Gastroesophageal sphincter (tissue), 4 donors: ENCODE measurements at regions not wholly inside any gene's neighbourhood (a gene's known extent, or its start where the extent isn't known, plus 50 kb on each side); places are given as distances from the start of the nearest gene placed in this dataset.
"Not testable (repeated sequence)": the region's sequence is repeated elsewhere in the genome, so short reads cannot be mapped to it uniquely, and the experiment has no call there.

Experiments used
- ATAC-seq: fragments of 150-250 bp; one replicate; pipeline ENCODE4 v1.9.1; 2016; ENCODE audit warnings: mild to moderate bottlenecking, moderate library complexity
- H3K27ac ChIP-seq, 4 donors: fragments of 200-600 bp; sonication (generic) in 3 of 4; 1 replicate in 3 of 4; 2 replicates in 1 of 4; pipeline ENCODE4 v1.5.1; 2016 to 2019
- H3K27me3 ChIP-seq: fragments of 200-600 bp; sonication (generic); one replicate; pipeline ENCODE4 v1.5.1; 2019
- H3K36me3 ChIP-seq, 2 donors: fragments of 200-600 bp; sonication (generic); one replicate each; pipeline ENCODE4 v1.5.1; 2019; ENCODE audit warnings: control low read depth in 1 of 2
- H3K4me1 ChIP-seq, 3 donors: fragments of 200-600 bp; sonication (generic); 1 replicate in 2 of 3; 2 replicates in 1 of 3; pipeline ENCODE4 v1.5.1; 2016 to 2019; ENCODE audit warnings: control low read depth in 2 of 3
- H3K4me3 ChIP-seq, 2 donors: fragments of 200-600 bp; sonication (generic); one replicate each; pipeline ENCODE4 v1.5.1; 2019; ENCODE audit warnings: mild to moderate bottlenecking in 1 of 2, moderate library complexity in 1 of 2
- H3K9me3 ChIP-seq, 3 donors: fragments of 200-600 bp; sonication (generic); one replicate each; pipeline ENCODE4 v1.5.1; 2017 to 2019; ENCODE audit warnings: control low read depth in 2 of 3
- EP300 ChIP-seq: sonication (generic); formaldehyde crosslinking; IDR thresholded peaks from one replicate; pipeline ENCODE4 v1.6.1; 2017; ENCODE audit warnings: antibody characterized with exemption, mild to moderate bottlenecking
- POLR2A ChIP-seq, 2 donors: fragments of 450-650 bp; IDR thresholded peaks; one replicate each; pipeline ENCODE4 v1.6.1; 2017; ENCODE audit warnings: antibody characterized with exemption in 2 of 2, mild to moderate bottlenecking in 2 of 2, moderate library complexity in 1 of 2
- POLR2AphosphoS5 ChIP-seq: sonication (generic); formaldehyde crosslinking; IDR thresholded peaks from one replicate; pipeline ENCODE4 v1.6.1; 2017; ENCODE audit warnings: antibody characterized with exemption
- WGBS, 2 donors: methylation state at CpG; one replicate each; pipeline ENCODE4 v1.1.5; 2018; ENCODE audit warnings: low coverage in 1 of 2; 5-methylcytosine and 5-hydroxymethylcytosine counted together
- TF ChIP-seq, protein P1 (sequence below), 4 experiments: fragments of 200-600 bp in 2 of 4; fragments of 450-650 bp in 2 of 4; sonication (generic) in 1 of 4; IDR thresholded peaks; one replicate each; pipeline ENCODE4 v1.5.1; 2017 to 2019; ENCODE audit warnings: antibody characterized with exemption in 4 of 4, mild to moderate bottlenecking in 2 of 4, moderate library complexity in 2 of 4

DNA sequence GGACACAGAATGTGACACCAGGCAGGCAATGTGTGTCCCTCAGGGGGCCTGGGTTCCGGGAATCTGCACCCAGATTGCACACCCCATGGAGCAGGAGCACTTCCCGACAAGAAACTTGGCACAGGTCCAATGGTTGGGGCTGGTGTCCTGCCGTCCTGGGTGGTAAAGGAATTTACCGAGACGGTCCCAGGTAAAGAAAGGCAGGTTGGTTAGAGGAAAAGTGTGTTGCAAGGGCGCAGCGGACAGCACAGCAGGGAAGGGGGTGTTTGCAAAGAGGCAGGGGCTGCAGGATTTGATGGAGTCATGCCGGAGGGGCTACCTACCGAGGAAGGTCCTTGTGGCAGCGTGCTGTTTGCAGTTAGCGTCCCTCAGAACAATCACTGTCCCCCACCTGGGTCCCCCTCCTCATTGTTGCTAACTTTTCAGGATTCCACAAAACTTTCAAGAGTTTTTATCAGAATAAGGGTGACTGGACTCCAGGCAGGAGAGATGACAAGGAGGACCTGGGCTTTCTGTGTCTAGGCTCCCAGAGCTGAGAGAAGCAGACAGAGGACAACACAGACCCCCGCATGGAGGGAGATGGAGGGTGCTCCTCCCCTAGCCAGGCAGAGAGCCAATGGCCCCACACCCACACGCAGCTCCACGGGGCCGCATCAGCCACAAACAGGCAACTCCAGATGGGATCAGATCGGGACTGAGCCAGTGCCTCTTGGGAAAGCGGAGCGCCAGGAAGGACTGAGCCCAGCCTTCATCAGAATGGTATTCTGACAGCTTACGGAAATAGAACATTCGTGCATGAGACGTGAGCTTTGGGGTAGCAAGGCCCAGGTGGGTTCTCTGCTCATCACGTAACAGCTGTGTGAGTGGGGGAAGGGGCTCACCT is 1423.9 kb downstream of the BRD1 start:
- H3K36me3 ChIP-seq, result no peaks in the 10 kb centered on the region
- no peak overlapping the region for H3K27ac ChIP-seq
- H3K9me3 ChIP-seq, result peaks cover 0 to 13% (median 0%) of the 10 kb centered on the region in 3 donors
- H3K27me3 ChIP-seq, result peaks cover 32% of the 10 kb centered on the region
- WGBS, 2 donors, result 39 to 52% methylated on average over 10 to 13 of the region's 22 CpGs
- H3K4me3 ChIP-seq, result no peak overlapping the region
- ATAC-seq, result no peak
- no peaks in the 10 kb centered on the region for H3K4me1 ChIP-seq
- no peak for TF ChIP-seq POLR2AphosphoS5
- TF ChIP-seq EP300, result no peak
- TF ChIP-seq POLR2A (IDR thresholded peaks at IDR 0.05), result no peak
- TF ChIP-seq, protein P1, sequence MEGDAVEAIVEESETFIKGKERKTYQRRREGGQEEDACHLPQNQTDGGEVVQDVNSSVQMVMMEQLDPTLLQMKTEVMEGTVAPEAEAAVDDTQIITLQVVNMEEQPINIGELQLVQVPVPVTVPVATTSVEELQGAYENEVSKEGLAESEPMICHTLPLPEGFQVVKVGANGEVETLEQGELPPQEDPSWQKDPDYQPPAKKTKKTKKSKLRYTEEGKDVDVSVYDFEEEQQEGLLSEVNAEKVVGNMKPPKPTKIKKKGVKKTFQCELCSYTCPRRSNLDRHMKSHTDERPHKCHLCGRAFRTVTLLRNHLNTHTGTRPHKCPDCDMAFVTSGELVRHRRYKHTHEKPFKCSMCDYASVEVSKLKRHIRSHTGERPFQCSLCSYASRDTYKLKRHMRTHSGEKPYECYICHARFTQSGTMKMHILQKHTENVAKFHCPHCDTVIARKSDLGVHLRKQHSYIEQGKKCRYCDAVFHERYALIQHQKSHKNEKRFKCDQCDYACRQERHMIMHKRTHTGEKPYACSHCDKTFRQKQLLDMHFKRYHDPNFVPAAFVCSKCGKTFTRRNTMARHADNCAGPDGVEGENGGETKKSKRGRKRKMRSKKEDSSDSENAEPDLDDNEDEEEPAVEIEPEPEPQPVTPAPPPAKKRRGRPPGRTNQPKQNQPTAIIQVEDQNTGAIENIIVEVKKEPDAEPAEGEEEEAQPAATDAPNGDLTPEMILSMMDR (IDR thresholded peaks at IDR 0.05), result no peak

DNA sequence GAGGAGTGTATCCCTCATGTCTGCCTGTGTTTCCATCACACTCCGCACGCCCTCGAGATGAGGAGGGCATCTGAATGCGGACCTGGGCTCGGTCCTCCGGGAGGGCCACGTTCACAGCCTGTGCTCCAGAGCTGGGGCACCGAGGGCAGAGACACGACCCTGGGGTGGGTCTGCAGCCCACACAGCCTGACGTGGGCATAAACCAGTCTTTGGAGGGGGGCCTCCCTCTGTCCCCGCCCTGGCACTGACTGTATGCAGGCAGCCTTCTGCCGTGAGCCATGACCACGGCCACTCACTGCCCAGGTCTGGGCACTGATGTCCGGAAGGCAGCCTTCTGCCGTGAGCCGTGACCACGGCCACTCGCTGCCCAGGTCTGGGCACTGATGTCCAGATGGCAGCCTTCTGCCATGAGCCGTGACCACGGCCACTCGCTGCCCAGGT is 1425.1 kb downstream of the BRD1 start:
- TF ChIP-seq POLR2AphosphoS5, result no peak
- TF ChIP-seq, protein P1 (IDR thresholded peaks at IDR 0.05), result no peak
- no peak for TF ChIP-seq POLR2A (IDR thresholded peaks at IDR 0.05)
- TF ChIP-seq EP300, result no peak

DNA sequence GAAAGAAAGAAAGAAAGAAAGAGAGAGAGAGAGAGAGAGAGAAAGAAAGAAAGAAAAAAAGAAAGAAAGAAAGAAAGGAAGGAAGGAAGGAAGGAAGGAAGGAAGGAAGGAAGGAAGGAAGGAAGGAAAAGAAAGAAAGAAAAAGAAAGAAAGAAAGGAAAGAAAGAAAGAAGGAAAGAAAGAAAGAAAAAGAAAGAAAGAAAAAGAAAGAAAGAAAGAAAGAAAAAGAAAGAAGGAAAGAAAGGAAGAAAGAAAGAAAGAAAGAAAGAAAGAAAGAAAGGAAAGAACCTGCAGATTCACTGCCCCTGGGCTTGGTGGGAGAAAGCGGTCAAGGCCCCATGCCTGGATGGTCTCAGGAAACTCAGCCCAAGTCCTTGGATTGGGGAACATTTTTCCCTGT is 1426.2 kb downstream of the BRD1 start:
- 75 to 86% methylated on average over 1 of the region's 1 CpG for WGBS, 2 donors
- H3K27me3 ChIP-seq, result peaks cover 48% of the 10 kb centered on the region
- not testable (repeated sequence) for H3K4me3 ChIP-seq, H3K9me3 ChIP-seq, H3K36me3 ChIP-seq, H3K4me1 ChIP-seq, H3K27ac ChIP-seq, ATAC-seq

More for the DNA sequence above, 1425.1 kb downstream of the BRD1 start:
- 90 to 96% methylated on average over 2 to 10 of the region's 21 CpGs for WGBS, 2 donors
- Histone ChIP-seq H3K36me3 (no peaks in the 10 kb centered on the region), H3K4me3 (no peak overlapping the region), H3K9me3 (peaks cover 0 to 1% (median 0%) of the 10 kb centered on the region in 3 donors), H3K27me3 (peaks cover 38% of the 10 kb centered on the region), H3K27ac (no peak overlapping the region), H3K4me1 (no peaks in the 10 kb centered on the region)
- ATAC-seq, result no peak

DNA sequence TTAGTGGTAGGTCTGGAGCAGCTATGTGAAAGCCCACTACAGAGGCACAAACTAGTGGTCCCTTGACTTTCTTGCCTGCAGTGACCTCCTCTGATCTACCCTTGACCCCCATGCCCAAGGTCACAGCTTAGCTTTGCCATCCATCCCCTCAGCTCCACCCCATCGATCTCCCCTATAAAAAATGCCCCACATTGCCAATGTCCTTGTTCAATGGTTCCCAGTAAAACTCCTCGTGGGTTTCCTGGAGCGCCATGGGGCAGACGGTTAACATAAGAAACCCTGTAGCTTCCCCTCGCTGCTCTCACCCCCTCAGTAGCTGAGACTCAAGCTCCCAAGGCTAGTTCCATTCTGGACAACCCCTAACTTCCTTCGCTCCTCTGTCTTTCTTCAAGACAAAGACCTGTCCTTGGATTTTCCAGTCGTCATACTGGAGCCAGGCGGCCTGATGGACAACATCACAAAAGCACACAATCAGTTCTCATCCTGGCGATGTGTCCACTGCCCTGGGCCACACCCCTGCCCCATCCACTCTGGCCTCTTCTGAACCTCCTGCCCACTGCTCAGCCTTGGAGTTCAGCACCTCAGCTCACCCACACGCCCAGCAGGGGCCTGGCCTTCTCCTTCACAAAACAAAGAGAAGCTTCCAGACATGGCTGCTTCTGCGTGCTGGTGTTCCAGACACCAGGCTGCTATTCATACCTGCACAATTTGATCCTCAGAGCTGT is 1429.3 kb downstream of the BRD1 start:
- ATAC-seq, result no peak
- H3K4me3 ChIP-seq, result no peak overlapping the region
- no peak for TF ChIP-seq POLR2A (IDR thresholded peaks at IDR 0.05)
- TF ChIP-seq, protein P1 (IDR thresholded peaks at IDR 0.05), result no peak
- TF ChIP-seq POLR2AphosphoS5, result no peak
- TF ChIP-seq EP300, result no peak
- peaks cover 68% of the 10 kb centered on the region for H3K27me3 ChIP-seq
- H3K27ac ChIP-seq, result no peak overlapping the region
- H3K36me3 ChIP-seq, result no peaks in the 10 kb centered on the region
- WGBS, 2 donors, result 84 to 89% methylated on average over 7 to 9 of the region's 11 CpGs
- H3K4me1 ChIP-seq, result no peaks in the 10 kb centered on the region
- no peaks in the 10 kb centered on the region for H3K9me3 ChIP-seq

DNA sequence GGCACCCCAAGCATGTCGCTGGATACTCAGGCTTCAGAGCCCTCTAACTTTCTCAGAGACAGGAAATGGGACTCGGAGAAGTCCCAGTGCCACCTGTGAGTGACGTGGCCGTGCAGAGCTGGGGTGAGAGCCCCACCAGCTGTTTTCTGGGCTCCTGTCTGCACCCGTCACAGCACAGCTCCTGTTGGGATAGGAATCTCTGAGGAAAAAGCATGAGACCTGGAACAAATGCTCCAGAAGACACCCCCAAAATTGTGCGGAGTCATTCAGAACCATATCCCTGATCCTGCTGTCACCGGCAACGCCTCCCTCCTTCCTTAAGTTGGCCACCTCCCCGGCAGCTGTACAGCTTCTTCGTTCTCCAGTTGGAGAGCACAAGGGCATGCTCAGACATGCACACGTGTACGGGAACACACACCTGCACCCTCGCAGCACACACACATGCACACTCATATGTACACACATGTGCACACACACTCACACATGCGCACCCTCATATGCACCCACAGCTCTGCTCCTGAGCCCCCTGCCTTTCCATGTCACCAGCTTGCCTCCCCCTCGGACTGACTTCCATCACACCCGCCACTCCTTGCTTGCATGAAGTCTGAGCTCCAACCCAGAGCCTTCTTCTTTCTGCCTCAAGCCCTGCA is 1430.0 kb downstream of the BRD1 start:
- no peak for TF ChIP-seq POLR2A (IDR thresholded peaks at IDR 0.05)
- TF ChIP-seq EP300, result no peak
- no peak for TF ChIP-seq POLR2AphosphoS5
- TF ChIP-seq, protein P1 (IDR thresholded peaks at IDR 0.05), result no peak
- WGBS, 2 donors, result 86 to 93% methylated on average over 3 to 10 of the region's 16 CpGs
- ATAC-seq, result no peak
- H3K4me1 ChIP-seq, result no peaks in the 10 kb centered on the region
- H3K9me3 ChIP-seq, result no peaks in the 10 kb centered on the region
- H3K27me3 ChIP-seq, result peaks cover 68% of the 10 kb centered on the region
- H3K36me3 ChIP-seq, result no peaks in the 10 kb centered on the region
- no peak overlapping the region for H3K27ac ChIP-seq
- H3K4me3 ChIP-seq, result no peak overlapping the region
